HCT116 (cell line): ENCODE measurements at regions not wholly inside any gene's neighbourhood (a gene's known extent, or its start where the extent isn't known, plus 50 kb on each side); places are given as distances from the start of the nearest gene placed in this dataset.
A peak's percentile ranks its signal among the peaks of the same experiment; 100 is the strongest.

ENCODE experiments used
- ATAC-seq: fragments of 200-7000 bp; cut with Tn5 transposase; 2 replicates; pipeline ENCODE4 v1.9.1; 2020; ENCODE audit warnings: mild to moderate bottlenecking, moderate library complexity
- BruUV-seq: library from RNA; stranded (reverse); fragments of 400-500 nt; replicated peaks from 2 replicates; lab custom pipeline; 2021; lab: Mats Ljungman, UMichigan
- CTCF ChIA-PET: fragments of 300-600 bp; sonication (Branson Sonifier 250); formaldehyde crosslinking; loops from one replicate; lab custom pipeline; 2021; ENCODE audit warnings: antibody characterized with exemption; lab: Charles Lee
- POLR2A ChIA-PET: fragments of 300-600, 350-600 bp; sonication (Branson Sonifier 250); formaldehyde crosslinking; loops from one replicate; lab custom pipeline; 2021; ENCODE audit warnings: antibody characterized with exemption; lab: Charles Lee
- RAD21 ChIA-PET, 2 experiments: fragments of 300-600 bp; sonication (Branson Sonifier 250); formaldehyde crosslinking; loops; one replicate each; lab custom pipeline; 2023; ENCODE audit warnings: low total read pairs in 2 of 2; ENCODE audit not compliant: uncharacterized antibody in 2 of 2, unreplicated experiment in 2 of 2, low non-redundant PET in 1 of 2; lab: Charles Lee
- DNase-seq: peaks from one replicate; pipeline ENCODE4 v3.0.0-alpha.2; 2010; ENCODE audit warnings: low read depth, low spot score
- H2AFZ ChIP-seq: fragments of 200-600 bp; shearing (Covaris generic), sonication (generic); 2 replicates; pipeline ENCODE4 v1.6.1; 2017; ENCODE audit warnings: low read depth, mixed run types, mixed read lengths, antibody characterized with exemption, low read length; ENCODE audit not compliant: poor library complexity, severe bottlenecking
- H3K27ac ChIP-seq: 2 replicates; pipeline ENCODE4 v1.5.1; 2012; ENCODE audit warnings: low read depth, low read length
- H3K27me3 ChIP-seq: fragments of 200-600 bp; sonication (generic); 2 replicates; pipeline ENCODE4 v1.6.1; 2016; ENCODE audit warnings: mixed run types, low read length, mixed read lengths; ENCODE audit not compliant: insufficient read depth
- H3K36me3 ChIP-seq, 2 experiments: fragments of 200-500 bp in 1 of 2; fragments of 200-600 bp in 1 of 2; sonication (Bioruptor generic) in 1 of 2; sonication (generic) in 1 of 2; 2 replicates each; pipeline versions ENCODE4 v1.5.1 to v1.6.1; 2014 to 2016; ENCODE audit warnings: low read length in 2 of 2, inconsistent platforms in 1 of 2, mixed read lengths in 1 of 2, mixed run types in 1 of 2; ENCODE audit not compliant: insufficient read depth in 2 of 2, control insufficient read depth in 1 of 2
- H3K4me1 ChIP-seq, 2 experiments: fragments of 200-600 bp in 1 of 2; sonication (generic) in 1 of 2; 2 replicates each; pipeline versions ENCODE4 v1.5.1 to v1.6.1; 2012 to 2017; ENCODE audit warnings: low read length in 2 of 2, inconsistent platforms in 1 of 2, mild to moderate bottlenecking in 1 of 2, mixed read lengths in 1 of 2, mixed run types in 1 of 2, moderate library complexity in 1 of 2; ENCODE audit not compliant: insufficient read depth in 2 of 2, control insufficient read depth in 1 of 2
- H3K4me2 ChIP-seq: fragments of 200-600 bp; sonication (generic); 2 replicates; pipeline ENCODE4 v1.6.1; 2017; ENCODE audit warnings: mixed run types, low read length, mixed read lengths
- H3K4me3 ChIP-seq, 2 experiments: fragments of 200-600 bp in 1 of 2; sonication (generic) in 1 of 2; replicated peaks in 1 of 2; 2 replicates each; pipeline ENCODE4 v1.5.1; 2011 to 2016; ENCODE audit warnings: low read length in 2 of 2, control low read depth in 1 of 2, low read depth in 1 of 2, mild to moderate bottlenecking in 1 of 2, mixed read lengths in 1 of 2, mixed run types in 1 of 2
- H3K79me2 ChIP-seq: fragments of 200-600 bp; sonication (generic); 2 replicates; pipeline ENCODE4 v1.6.1; 2017; ENCODE audit warnings: mild to moderate bottlenecking, mixed run types, low read length, moderate library complexity, mixed read lengths; ENCODE audit not compliant: insufficient read depth
- H3K9ac ChIP-seq: fragments of 200-600 bp; sonication (generic); 2 replicates; pipeline ENCODE4 v1.6.1; 2016; ENCODE audit warnings: low read length, mixed read lengths
- H3K9me2 ChIP-seq: fragments of 200-600 bp; sonication (generic), shearing (Covaris generic); 2 replicates; pipeline ENCODE4 v1.6.1; 2017; ENCODE audit warnings: mixed run types, mild to moderate bottlenecking, moderate library complexity; ENCODE audit not compliant: insufficient read depth
- H3K9me3 ChIP-seq, 2 experiments: fragments of 200-500 bp in 1 of 2; fragments of 200-600 bp in 1 of 2; sonication (Bioruptor generic) in 1 of 2; sonication (generic) in 1 of 2; 2 replicates each; pipeline ENCODE4 v1.6.1; 2014 to 2017; ENCODE audit warnings: low read length in 2 of 2, mixed read lengths in 2 of 2, inconsistent platforms in 1 of 2, low read depth in 1 of 2, mild to moderate bottlenecking in 1 of 2, mixed run types in 1 of 2, moderate library complexity in 1 of 2; ENCODE audit not compliant: control insufficient read depth in 1 of 2, insufficient read depth in 1 of 2
- H4K20me1 ChIP-seq: fragments of 200-600 bp; sonication (generic), shearing (Covaris generic); 2 replicates; pipeline ENCODE4 v1.6.1; 2017; ENCODE audit warnings: mixed run types, mild to moderate bottlenecking, moderate library complexity; ENCODE audit not compliant: insufficient read depth
- CEBPB ChIP-seq: IDR thresholded peaks from 2 replicates; pipeline ENCODE4 v1.6.1; 2012; ENCODE audit warnings: low read depth
- EZH2phosphoT487 ChIP-seq: fragments of 200-600 bp; IDR thresholded peaks from 2 replicates; pipeline ENCODE4 v1.6.1; 2018; ENCODE audit warnings: antibody characterized with exemption, borderline replicate concordance
- FOSL1 ChIP-seq: IDR thresholded peaks from 2 replicates; pipeline ENCODE4 v1.6.1; 2012; ENCODE audit warnings: low read depth
- JUND ChIP-seq: IDR thresholded peaks from 2 replicates; pipeline ENCODE4 v1.6.1; 2012
- POLR2A ChIP-seq: IDR thresholded peaks from 2 replicates; pipeline ENCODE4 v1.7.0; 2011; ENCODE audit warnings: borderline replicate concordance; ENCODE audit not compliant: insufficient read depth, insufficient read length; ENCODE audit errors: extremely low read depth
- SIN3A ChIP-seq: IDR thresholded peaks from 2 replicates; pipeline ENCODE4 v1.6.1; 2012; ENCODE audit warnings: low read depth
- SP1 ChIP-seq: IDR thresholded peaks from 2 replicates; pipeline ENCODE4 v1.6.1; 2012; ENCODE audit warnings: low read depth
- TCF7L2 ChIP-seq: IDR thresholded peaks from 2 replicates; pipeline ENCODE4 v1.7.0; 2011; ENCODE audit warnings: borderline replicate concordance, inconsistent platforms; ENCODE audit not compliant: insufficient read depth, insufficient read length; ENCODE audit errors: extremely low read depth
- YY1 ChIP-seq: IDR thresholded peaks from 2 replicates; pipeline ENCODE4 v1.6.1; 2011; ENCODE audit warnings: low read length, low read depth, moderate library complexity, mild to moderate bottlenecking; ENCODE audit not compliant: insufficient replicate concordance; ENCODE audit errors: extremely low read depth
- intact Hi-C: fragments of 100-400 bp; cut with micrococcal nuclease; formaldehyde crosslinking; loops from 2 replicates; pipeline ENCODE4 v1.10.0; 2022
- TF ChIP-seq, protein P1 (sequence below): IDR thresholded peaks from 2 replicates; pipeline ENCODE4 v1.6.1; 2012; ENCODE audit warnings: low read depth
- TF ChIP-seq, protein P2 (sequence below), 3 experiments: fragments of 200-600 bp in 1 of 3; sonication (generic) in 1 of 3; IDR thresholded peaks in 2 of 3; conservative IDR thresholded peaks in 1 of 3; 2 replicates each; pipeline ENCODE4 v1.5.1; 2012 to 2017; ENCODE audit warnings: low read depth in 2 of 3, low read length in 2 of 3, antibody characterized with exemption in 1 of 3, borderline replicate concordance in 1 of 3, control low read depth in 1 of 3, mild to moderate bottlenecking in 1 of 3, mixed read lengths in 1 of 3, mixed run types in 1 of 3, moderate library complexity in 1 of 3; ENCODE audit not compliant: insufficient read depth in 1 of 3
- TF ChIP-seq, protein P3 (sequence below): IDR thresholded peaks from 2 replicates; pipeline ENCODE4 v1.6.1; 2012

DNA sequence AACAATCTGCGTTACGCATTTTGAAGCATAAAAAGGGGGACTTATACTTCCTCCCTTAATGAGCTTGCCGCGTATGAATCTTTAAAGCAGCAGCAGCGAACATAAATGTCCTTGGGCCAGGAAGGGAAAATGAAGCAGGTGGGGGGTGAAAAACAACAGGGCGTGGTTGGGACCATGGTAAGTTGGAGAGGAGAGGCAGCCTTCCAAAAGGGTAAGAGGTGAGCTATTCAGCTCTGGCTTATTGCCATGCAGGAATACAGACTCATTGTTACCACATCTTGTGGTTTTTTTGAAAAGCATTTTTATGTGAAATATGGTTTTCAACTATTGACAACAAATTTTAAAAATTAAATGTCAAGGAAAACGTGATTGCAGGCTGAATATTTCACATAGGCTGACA lies 710.7 kb upstream of the FAM241A start:
- POLR2A ChIA-PET = no interaction called here
- no peak for DNase-seq
- H3K4me3 ChIP-seq = no peak overlapping the region

GRCh38 chr4:111435986-111436744 lies 709.1 kb upstream of the FAM241A start:
- intact Hi-C loops = no loop called here
- no TSS peak for BruUV-seq
- H4K20me1 ChIP-seq = no peaks in the 10 kb centered on the region

More for the DNA sequence above, 710.7 kb upstream of the FAM241A start:
- ATAC-seq = no peak
- H3K9me3 ChIP-seq = no peaks in the 10 kb centered on the region
- no peak overlapping the region for H3K4me2 ChIP-seq
- peaks cover 0 to 5% of the 10 kb centered on the region in 2 experiments; a peak in 3 of 4 replicates for H3K4me1 ChIP-seq
- BruUV-seq = no TSS peak
- H3K79me2 ChIP-seq = no peaks in the 10 kb centered on the region
- CTCF ChIA-PET = no interaction called here
- no peak overlapping the region for H3K27ac ChIP-seq
- intact Hi-C loops = no loop called here
- RAD21 ChIA-PET = no interaction called here
- H2AFZ ChIP-seq = peak overlapping the region; percentile 17
- H3K9me2 ChIP-seq = no peaks in the 10 kb centered on the region
- H4K20me1 ChIP-seq = no peaks in the 10 kb centered on the region
- no peaks in the 10 kb centered on the region for H3K27me3 ChIP-seq
- no peak overlapping the region for H3K9ac ChIP-seq
- H3K36me3 ChIP-seq = no peaks in the 10 kb centered on the region
- no peak for TF ChIP-seq FOSL1
- no peak for TF ChIP-seq EZH2phosphoT487
- no peak for TF ChIP-seq JUND
- no peak for TF ChIP-seq CEBPB
- no peak for TF ChIP-seq TCF7L2

More at GRCh38 chr4:111435986-111436744, 709.1 kb upstream of the FAM241A start:
- no peak for TF ChIP-seq FOSL1
- no peak for TF ChIP-seq YY1
- TF ChIP-seq POLR2A = no peak
- TF ChIP-seq, protein P1, sequence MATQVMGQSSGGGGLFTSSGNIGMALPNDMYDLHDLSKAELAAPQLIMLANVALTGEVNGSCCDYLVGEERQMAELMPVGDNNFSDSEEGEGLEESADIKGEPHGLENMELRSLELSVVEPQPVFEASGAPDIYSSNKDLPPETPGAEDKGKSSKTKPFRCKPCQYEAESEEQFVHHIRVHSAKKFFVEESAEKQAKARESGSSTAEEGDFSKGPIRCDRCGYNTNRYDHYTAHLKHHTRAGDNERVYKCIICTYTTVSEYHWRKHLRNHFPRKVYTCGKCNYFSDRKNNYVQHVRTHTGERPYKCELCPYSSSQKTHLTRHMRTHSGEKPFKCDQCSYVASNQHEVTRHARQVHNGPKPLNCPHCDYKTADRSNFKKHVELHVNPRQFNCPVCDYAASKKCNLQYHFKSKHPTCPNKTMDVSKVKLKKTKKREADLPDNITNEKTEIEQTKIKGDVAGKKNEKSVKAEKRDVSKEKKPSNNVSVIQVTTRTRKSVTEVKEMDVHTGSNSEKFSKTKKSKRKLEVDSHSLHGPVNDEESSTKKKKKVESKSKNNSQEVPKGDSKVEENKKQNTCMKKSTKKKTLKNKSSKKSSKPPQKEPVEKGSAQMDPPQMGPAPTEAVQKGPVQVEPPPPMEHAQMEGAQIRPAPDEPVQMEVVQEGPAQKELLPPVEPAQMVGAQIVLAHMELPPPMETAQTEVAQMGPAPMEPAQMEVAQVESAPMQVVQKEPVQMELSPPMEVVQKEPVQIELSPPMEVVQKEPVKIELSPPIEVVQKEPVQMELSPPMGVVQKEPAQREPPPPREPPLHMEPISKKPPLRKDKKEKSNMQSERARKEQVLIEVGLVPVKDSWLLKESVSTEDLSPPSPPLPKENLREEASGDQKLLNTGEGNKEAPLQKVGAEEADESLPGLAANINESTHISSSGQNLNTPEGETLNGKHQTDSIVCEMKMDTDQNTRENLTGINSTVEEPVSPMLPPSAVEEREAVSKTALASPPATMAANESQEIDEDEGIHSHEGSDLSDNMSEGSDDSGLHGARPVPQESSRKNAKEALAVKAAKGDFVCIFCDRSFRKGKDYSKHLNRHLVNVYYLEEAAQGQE = no peak
- no peak for TF ChIP-seq SP1
- TF ChIP-seq, protein P2, sequence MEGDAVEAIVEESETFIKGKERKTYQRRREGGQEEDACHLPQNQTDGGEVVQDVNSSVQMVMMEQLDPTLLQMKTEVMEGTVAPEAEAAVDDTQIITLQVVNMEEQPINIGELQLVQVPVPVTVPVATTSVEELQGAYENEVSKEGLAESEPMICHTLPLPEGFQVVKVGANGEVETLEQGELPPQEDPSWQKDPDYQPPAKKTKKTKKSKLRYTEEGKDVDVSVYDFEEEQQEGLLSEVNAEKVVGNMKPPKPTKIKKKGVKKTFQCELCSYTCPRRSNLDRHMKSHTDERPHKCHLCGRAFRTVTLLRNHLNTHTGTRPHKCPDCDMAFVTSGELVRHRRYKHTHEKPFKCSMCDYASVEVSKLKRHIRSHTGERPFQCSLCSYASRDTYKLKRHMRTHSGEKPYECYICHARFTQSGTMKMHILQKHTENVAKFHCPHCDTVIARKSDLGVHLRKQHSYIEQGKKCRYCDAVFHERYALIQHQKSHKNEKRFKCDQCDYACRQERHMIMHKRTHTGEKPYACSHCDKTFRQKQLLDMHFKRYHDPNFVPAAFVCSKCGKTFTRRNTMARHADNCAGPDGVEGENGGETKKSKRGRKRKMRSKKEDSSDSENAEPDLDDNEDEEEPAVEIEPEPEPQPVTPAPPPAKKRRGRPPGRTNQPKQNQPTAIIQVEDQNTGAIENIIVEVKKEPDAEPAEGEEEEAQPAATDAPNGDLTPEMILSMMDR (IDR thresholded peaks at IDR 0.05 in 2 of 3, conservative IDR thresholded peaks at IDR 0.05 in 1 of 3; ENCODE audit: borderline replicate concordance in 1 of 3, insufficient read depth in 1 of 3, low read depth in 2 of 3, low read length in 2 of 3) = no peak
- TF ChIP-seq, protein P3, sequence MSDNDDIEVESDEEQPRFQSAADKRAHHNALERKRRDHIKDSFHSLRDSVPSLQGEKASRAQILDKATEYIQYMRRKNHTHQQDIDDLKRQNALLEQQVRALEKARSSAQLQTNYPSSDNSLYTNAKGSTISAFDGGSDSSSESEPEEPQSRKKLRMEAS = no peak
- TF ChIP-seq SIN3A = no peak
- no peak for ATAC-seq
- Histone ChIP-seq H2AFZ (no peak overlapping the region), H3K27ac (no peak overlapping the region), H3K9ac (no peak overlapping the region), H3K27me3 (no peaks in the 10 kb centered on the region), H3K36me3 (no peaks in the 10 kb centered on the region), H3K9me2 (no peaks in the 10 kb centered on the region), H3K4me3 (no peak overlapping the region), H3K4me1 (peaks cover 0 to 5% of the 10 kb centered on the region in 2 experiments; a peak in 3 of 4 replicates), H3K9me3 (no peaks in the 10 kb centered on the region), H3K79me2 (no peaks in the 10 kb centered on the region), H3K4me2 (no peak overlapping the region)
- no peak for DNase-seq
- POLR2A ChIA-PET = no interaction called here
- CTCF ChIA-PET = no interaction called here
- RAD21 ChIA-PET = no interaction called here
